OCI-LY3 (cell line): ENCODE measurements at regions not wholly inside any gene's neighbourhood (a gene's known extent, or its start where the extent isn't known, plus 50 kb on each side); places are given as distances from the start of the nearest gene placed in this dataset.
"Not testable (repeated sequence)": the region's sequence is repeated elsewhere in the genome, so short reads cannot be mapped to it uniquely, and the experiment has no call there.

Experiments used
- EZH2phosphoT487 ChIP-seq: fragments of 200-600 bp; shearing (Covaris generic); IDR thresholded peaks from 2 replicates; pipeline ENCODE4 v1.6.1; 2018; ENCODE audit warnings: antibody characterized with exemption, mixed run types, low read depth
- TF ChIP-seq, protein P1 (sequence below): fragments of 200-600, 300-600 bp; sonication (generic); IDR thresholded peaks from 2 replicates; pipeline ENCODE4 v1.5.1; 2014; ENCODE audit warnings: antibody characterized with exemption, low read length, low read depth

DNA sequence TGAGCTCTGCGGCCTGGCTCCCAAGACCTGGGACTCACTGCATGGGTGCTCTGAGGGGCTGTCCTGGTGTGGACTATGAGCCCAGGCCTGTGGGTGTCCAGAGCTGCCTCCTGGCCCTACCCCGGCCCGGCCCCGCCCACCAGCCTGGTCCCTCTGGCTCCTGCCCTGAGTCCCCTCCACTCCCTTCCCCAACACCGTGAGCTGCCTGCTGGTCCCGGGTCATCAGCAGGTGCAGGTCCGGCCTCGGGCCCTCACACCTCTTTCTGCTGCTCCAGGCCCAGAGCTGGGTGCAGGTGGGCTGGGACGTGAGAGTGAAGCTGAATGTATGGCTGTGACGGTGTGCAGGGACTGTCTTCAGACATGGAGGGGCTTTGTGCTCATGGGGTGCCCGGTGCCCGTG lies 193.7 kb downstream of the TMEM121 start:
- TF ChIP-seq, protein P1, sequence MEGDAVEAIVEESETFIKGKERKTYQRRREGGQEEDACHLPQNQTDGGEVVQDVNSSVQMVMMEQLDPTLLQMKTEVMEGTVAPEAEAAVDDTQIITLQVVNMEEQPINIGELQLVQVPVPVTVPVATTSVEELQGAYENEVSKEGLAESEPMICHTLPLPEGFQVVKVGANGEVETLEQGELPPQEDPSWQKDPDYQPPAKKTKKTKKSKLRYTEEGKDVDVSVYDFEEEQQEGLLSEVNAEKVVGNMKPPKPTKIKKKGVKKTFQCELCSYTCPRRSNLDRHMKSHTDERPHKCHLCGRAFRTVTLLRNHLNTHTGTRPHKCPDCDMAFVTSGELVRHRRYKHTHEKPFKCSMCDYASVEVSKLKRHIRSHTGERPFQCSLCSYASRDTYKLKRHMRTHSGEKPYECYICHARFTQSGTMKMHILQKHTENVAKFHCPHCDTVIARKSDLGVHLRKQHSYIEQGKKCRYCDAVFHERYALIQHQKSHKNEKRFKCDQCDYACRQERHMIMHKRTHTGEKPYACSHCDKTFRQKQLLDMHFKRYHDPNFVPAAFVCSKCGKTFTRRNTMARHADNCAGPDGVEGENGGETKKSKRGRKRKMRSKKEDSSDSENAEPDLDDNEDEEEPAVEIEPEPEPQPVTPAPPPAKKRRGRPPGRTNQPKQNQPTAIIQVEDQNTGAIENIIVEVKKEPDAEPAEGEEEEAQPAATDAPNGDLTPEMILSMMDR, result not testable (repeated sequence)
- TF ChIP-seq EZH2phosphoT487, result not testable (repeated sequence)
